Activated CD4-positive, alpha-beta T cell treated with anti-CD3 and anti-CD28 coated beads for 48 hours (primary cell): ENCODE measurements at regions not wholly inside any gene's neighbourhood (a gene's known extent, or its start where the extent isn't known, plus 50 kb on each side); places are given as distances from the start of the nearest gene placed in this dataset.

Experiments used
- DNase-seq: peaks from one replicate; pipeline ENCODE4 v3.0.0-alpha.2; 2020

- DNase-seq: no peak
Observed at GRCh38 chr17:72212041-72212440, 91.2 kb downstream of the SOX9 start.

GRCh38 chr17:72215490-72215889 is 94.7 kb downstream of the SOX9 start:
- DNase-seq: no peak

GRCh38 chr17:72215928-72216327 is 95.1 kb downstream of the SOX9 start:
- no peak for DNase-seq

GRCh38 chr17:72219137-72219823 is 98.5 kb downstream of the SOX9 start:
- DNase-seq: no peak

GRCh38 chr17:72219824-72220493 is 99.1 kb downstream of the SOX9 start:
- DNase-seq: no peak

- no peak for DNase-seq
Observed at GRCh38 chr17:72222661-72223380, 102.0 kb downstream of the SOX9 start.

- no peak for DNase-seq
Observed at GRCh38 chr17:72223866-72224291, 103.1 kb downstream of the SOX9 start.

- DNase-seq: no peak
Observed at GRCh38 chr17:72226322-72226721, 105.5 kb downstream of the SOX9 start.

- no peak for DNase-seq
Observed at GRCh38 chr17:72233986-72234385, 113.2 kb downstream of the SOX9 start.

GRCh38 chr17:72234985-72235384 is 114.2 kb downstream of the SOX9 start:
- DNase-seq: no peak

- no peak for DNase-seq
Observed at GRCh38 chr17:72236980-72237633, 116.3 kb downstream of the SOX9 start.

- no peak for DNase-seq
Observed at GRCh38 chr17:72238157-72238673, 117.4 kb downstream of the SOX9 start.

- no peak for DNase-seq
Observed at GRCh38 chr17:72239548-72239947, 118.7 kb downstream of the SOX9 start.

- DNase-seq: no peak
Observed at GRCh38 chr17:72240333-72240732, 119.5 kb downstream of the SOX9 start.

- no peak for DNase-seq
Observed at GRCh38 chr17:72244494-72244893, 123.7 kb downstream of the SOX9 start.

GRCh38 chr17:72244956-72245355 is 124.1 kb downstream of the SOX9 start:
- DNase-seq: no peak

GRCh38 chr17:72249441-72249840 is 128.6 kb downstream of the SOX9 start:
- no peak for DNase-seq

- DNase-seq: no peak
Observed at GRCh38 chr17:72250206-72250605, 129.4 kb downstream of the SOX9 start.

GRCh38 chr17:72253597-72253996 is 132.8 kb downstream of the SOX9 start:
- no peak for DNase-seq

GRCh38 chr17:72254808-72255449 is 134.1 kb downstream of the SOX9 start:
- no peak for DNase-seq

- DNase-seq: no peak
Observed at GRCh38 chr17:72255481-72255880, 134.7 kb downstream of the SOX9 start.

- DNase-seq: no peak
Observed at GRCh38 chr17:72258711-72259110, 137.9 kb downstream of the SOX9 start.

- no peak for DNase-seq
Observed at GRCh38 chr17:72259922-72260321, 139.1 kb downstream of the SOX9 start.
